Epithelial cell of esophagus (primary cell): ENCODE measurements at regions not wholly inside any gene's neighbourhood (a gene's known extent, or its start where the extent isn't known, plus 50 kb on each side); places are given as distances from the start of the nearest gene placed in this dataset.

Source experiments
- DNase-seq: peaks from one replicate; pipeline ENCODE4 v3.0.0; 2010; ENCODE audit warnings: low read depth
- H3K4me3 ChIP-seq: 2 replicates; pipeline ENCODE4 v1.5.1; 2011; ENCODE audit warnings: mild to moderate bottlenecking, low read length, control low read depth
- TF ChIP-seq, protein P1 (sequence below): IDR thresholded peaks from 2 replicates; pipeline ENCODE4 v1.5.1; 2011; ENCODE audit warnings: low read depth, mild to moderate bottlenecking, low read length, control low read depth, inconsistent platforms; ENCODE audit not compliant: insufficient read depth; ENCODE audit errors: missing control alignments

DNA sequence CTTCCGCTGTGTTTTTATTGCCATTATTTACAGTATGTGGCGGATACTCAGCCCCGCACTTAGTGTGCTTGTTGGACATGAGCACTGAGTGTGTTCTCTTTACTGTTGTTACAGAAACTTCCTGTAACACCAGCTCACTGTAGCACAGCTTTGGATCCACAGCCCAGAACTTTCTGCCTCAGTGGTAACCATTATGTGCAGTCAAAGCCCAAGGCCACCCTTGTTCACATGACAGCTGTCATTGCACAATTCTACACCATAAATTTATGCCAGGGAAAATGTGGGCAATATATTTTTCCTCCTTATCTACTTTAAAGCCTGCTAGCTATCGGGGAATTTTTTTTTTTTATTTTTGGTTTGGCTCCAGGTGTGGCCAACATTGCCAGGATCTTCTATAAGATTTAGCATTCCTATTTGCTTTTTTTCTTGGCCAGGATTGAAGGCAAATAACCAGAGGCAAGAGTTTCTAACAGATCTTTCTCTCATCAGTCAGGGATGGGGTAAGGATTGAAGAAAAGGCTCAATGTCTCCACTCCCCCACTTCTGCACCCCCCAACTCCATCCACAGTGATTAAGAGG lies 176.0 kb upstream of the PELI2 start:
- no peak overlapping the region for H3K4me3 ChIP-seq
- TF ChIP-seq, protein P1, sequence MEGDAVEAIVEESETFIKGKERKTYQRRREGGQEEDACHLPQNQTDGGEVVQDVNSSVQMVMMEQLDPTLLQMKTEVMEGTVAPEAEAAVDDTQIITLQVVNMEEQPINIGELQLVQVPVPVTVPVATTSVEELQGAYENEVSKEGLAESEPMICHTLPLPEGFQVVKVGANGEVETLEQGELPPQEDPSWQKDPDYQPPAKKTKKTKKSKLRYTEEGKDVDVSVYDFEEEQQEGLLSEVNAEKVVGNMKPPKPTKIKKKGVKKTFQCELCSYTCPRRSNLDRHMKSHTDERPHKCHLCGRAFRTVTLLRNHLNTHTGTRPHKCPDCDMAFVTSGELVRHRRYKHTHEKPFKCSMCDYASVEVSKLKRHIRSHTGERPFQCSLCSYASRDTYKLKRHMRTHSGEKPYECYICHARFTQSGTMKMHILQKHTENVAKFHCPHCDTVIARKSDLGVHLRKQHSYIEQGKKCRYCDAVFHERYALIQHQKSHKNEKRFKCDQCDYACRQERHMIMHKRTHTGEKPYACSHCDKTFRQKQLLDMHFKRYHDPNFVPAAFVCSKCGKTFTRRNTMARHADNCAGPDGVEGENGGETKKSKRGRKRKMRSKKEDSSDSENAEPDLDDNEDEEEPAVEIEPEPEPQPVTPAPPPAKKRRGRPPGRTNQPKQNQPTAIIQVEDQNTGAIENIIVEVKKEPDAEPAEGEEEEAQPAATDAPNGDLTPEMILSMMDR, result no peak
- DNase-seq, result no peak

DNA sequence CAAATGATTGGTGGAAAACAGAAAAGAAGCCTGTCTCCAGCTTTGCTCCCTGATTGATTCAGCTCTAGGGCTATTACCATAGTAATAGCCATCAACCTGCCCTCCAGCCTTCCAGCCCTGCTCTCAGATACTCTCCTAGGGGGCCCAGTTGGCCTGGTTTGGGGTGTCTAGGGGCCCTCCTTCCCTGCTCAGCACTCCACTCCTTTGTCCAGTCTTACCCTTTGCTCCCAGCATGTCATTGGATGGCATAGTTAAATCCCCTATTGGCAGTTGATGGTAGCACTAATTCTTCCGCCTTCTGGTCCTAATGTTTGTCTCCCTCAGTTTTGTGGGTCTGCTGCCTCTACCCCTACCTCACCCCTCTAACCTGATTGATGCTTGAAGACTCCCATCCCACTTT lies 175.4 kb upstream of the PELI2 start:
- TF ChIP-seq, protein P1, result no peak
- no peak for DNase-seq
- H3K4me3 ChIP-seq, result no peak overlapping the region

DNA sequence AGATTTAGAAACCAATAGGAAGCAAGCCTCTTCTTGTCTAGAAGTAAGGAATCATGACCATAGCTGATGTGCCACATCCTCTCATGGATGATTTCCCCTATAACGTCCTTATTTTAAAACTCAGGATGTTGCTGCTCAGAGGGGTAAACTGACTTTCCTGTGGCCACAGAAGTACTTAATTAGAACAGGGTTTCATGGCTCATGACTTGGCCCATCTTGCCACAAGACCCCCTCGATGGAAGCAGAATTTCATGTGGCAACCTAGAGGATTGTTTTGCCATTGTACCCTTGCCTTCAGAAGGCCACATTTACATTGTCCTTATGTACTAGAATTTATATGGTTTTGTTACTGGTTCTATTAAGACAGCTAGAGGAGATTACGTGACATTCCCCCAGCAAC lies 173.5 kb upstream of the PELI2 start:
- TF ChIP-seq, protein P1, result no peak
- no peak overlapping the region for H3K4me3 ChIP-seq
- no peak for DNase-seq

DNA sequence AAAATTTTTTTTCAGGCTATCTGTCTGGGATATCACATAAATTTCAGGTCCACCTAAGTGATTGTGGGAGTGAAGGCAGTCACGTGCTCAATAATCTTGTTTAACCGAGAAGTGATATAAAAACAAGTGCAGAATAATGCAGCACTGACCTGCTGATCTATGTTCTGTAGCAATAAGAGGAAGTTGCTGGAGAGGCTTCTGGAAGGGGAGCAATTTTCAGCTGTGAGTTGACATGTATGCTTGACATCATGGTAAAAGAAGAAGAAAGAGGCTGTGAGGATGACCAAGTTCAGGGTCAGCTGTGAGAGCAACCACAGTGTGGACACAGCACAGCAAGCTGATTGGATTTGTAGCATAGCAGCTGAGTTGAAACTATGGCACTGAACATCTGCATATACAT lies 172.0 kb upstream of the PELI2 start:
- no peak for DNase-seq
- TF ChIP-seq, protein P1, result no peak
- no peak overlapping the region for H3K4me3 ChIP-seq

DNA sequence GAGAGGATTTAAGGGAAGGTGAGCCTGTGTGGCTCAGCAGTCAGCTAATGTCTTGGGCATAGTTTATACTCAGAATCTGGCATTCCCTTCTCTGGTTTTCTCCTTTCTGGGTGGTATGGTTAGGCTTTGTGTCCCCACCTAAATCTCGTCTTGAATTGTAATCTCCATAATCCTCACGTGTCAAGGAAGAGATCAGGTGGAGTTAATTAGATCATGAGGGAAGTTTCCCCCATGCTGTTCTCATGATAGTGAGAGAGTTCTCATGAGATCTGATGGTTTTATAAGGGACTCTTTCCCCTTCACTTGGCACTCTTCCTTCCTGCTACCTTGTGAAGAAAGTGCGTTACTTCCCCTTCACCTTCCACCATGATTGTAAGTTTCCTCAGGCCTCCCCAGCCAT lies 169.8 kb upstream of the PELI2 start:
- no peak overlapping the region for H3K4me3 ChIP-seq
- no peak for DNase-seq
- TF ChIP-seq, protein P1, result no peak

DNA sequence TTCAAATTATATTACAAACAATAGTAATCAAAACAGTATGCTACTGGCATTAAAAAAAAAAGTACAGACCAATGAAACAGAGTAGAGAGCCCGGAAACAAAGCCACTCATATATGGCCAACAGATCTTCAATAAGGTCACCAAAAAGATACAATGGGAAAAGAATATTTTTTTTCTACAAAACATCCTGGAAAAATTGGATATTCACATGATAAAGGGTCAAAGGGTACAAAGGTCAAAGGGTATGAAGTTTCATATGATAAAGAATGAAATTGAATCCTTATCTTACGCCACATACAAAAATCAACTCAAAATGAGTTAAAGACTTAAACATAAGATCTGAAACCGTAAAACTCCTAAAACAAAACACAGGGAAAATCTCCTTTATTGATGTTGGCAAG lies 168.5 kb upstream of the PELI2 start:
- no peak overlapping the region for H3K4me3 ChIP-seq
- no peak for DNase-seq
- TF ChIP-seq, protein P1, result no peak

DNA sequence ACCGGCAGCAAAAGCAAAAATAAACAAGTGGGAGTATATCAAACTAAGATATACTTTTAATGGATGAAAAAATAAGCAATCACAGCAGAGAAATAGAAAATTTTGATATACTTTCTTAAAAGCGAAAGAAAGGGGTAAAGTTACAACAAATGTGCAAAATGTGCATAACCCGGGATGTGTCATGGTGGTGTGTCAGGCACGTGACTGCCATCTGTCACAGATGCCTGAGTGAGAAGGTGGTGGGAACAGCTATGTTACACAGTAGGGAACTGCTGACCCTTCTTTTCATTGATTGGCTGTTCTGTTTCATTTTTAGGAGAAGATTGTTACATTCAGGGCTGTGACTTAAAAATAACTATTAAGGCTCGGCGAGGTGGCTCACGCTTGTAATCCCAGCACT lies 168.1 kb upstream of the PELI2 start:
- TF ChIP-seq, protein P1, result no peak
- H3K4me3 ChIP-seq, result no peak overlapping the region
- no peak for DNase-seq
